Head of caudate nucleus (tissue), 42 donors: ENCODE measurements at regions not wholly inside any gene's neighbourhood (a gene's known extent, or its start where the extent isn't known, plus 50 kb on each side); places are given as distances from the start of the nearest gene placed in this dataset.
"Not testable (repeated sequence)": the region's sequence is repeated elsewhere in the genome, so short reads cannot be mapped to it uniquely, and the experiment has no call there.

Experiments used
- DNase-seq, 42 donors: peaks; one replicate each; pipeline versions ENCODE4 v3.0.0 to v3.0.0-alpha.2; 2020 to 2021; ENCODE audit warnings: mixed read lengths in 7 of 42
- intact Hi-C: fragments of 100-400 bp; cut with DNase I; formaldehyde crosslinking; loops from one replicate; pipeline ENCODE4 v1.15.0; 2022

GRCh38 chr13:71237332-71237731 is 629.7 kb downstream of the DACH1 start:
- intact Hi-C loops, result no loop called here
- DNase-seq, result no peak

DNA sequence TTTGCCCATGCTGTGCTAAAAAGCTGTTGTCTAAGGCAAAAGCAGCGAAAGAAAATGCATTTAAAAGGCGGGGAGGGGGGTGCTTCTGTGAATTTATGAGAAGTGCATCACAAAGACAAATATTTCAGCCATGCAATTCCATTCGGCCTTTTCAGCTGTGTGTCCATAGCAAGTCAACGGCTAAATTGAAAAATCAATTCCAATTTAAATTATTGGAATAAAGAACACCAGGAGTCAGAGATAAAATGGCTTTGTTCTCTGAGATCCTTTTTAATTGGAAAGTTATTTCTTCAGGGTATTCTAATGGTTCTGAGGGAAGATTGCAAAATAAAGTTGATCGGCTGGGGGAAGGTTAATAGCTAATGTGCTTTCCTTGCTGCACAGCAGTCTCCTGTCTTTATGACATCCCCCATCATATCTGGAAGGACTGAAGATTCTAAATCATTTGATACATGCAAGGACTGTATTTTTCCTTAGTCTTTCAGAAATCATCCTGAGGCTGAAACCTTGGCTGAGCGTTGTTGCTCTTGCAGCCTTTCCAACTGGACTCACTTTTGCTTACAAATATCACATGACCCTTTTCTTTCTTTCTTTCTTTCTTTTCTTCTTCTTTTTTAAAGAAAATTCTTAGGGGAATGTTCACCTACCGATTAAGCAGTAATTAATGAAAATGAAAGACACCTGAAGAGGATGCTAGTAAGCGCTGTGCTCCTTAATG is 647.1 kb downstream of the DACH1 start:
- intact Hi-C loops, result no loop called here
- DNase-seq, result no peak

GRCh38 chr13:71218960-71219359 is 648.0 kb downstream of the DACH1 start:
- intact Hi-C loops, result no loop called here
- DNase-seq, result peak in 1 of 42 donors; percentile 3

DNA sequence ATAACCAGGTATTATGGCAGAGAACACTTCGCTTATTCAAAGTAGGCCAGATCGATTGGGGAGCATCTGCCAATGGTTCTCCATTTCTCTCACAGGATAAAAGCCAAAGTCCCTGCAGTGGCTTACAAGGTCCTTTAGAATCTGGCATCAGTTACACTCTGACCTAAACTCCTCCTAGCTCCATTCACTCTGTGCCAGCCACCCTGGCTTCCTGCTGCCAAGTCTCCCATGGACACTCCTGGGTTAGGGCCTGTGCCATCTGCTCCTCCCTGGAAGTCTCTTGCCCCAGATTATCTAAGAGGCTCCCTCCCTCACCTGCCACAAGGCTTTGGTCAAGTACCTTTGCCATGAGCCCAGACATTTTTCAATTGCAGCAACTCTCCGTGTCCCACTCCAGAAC is 649.2 kb downstream of the DACH1 start:
- DNase-seq, result no peak
- intact Hi-C loops, result no loop called here

- no peak for DNase-seq
- intact Hi-C loops, result no loop called here
These were observed 652.2 kb downstream of the DACH1 start for GRCh38 chr13:71214821-71215220.

DNA sequence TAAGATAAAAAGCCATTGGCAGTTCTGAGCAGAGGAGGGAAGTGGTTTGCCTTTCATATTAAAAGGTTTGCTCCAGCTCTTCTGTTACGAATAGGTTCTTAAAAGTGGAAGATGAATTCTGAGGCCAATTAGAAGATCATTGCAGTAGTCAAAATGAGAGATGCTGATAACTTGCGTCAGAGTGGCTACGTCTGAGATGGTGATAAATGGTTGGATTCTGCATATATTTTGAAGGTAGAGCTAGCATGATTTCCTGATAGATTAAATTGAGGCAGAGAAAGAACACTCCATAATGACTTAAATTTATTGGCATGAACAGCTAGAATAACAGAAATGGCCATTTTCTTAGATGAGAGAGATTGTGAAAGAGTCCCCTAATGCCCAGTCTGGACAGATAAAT is 652.6 kb downstream of the DACH1 start:
- intact Hi-C loops, result no loop called here
- no peak for DNase-seq

GRCh38 chr13:71213252-71213821 is 653.7 kb downstream of the DACH1 start:
- intact Hi-C loops, result no loop called here
- DNase-seq, result no peak

DNA sequence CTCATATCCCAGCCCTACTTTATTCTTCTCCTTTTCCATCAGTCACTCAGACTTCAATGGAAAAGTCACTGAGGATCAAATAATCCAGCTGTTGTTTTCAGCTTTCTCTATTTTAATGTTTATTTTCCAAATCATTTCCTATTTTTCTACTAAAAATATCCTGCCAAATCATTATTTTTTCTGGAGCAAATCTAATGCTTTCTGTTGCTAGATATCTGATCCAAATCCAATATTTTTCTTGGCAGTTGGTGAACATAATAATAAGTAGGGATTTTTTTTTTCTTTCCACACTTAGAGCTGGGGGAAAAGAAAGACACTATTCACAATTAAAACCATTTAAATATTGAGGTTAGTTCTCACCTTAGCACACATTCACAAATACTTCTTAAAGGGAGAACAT is 656.1 kb downstream of the DACH1 start:
- no peak for DNase-seq
- intact Hi-C loops, result no loop called here

DNA sequence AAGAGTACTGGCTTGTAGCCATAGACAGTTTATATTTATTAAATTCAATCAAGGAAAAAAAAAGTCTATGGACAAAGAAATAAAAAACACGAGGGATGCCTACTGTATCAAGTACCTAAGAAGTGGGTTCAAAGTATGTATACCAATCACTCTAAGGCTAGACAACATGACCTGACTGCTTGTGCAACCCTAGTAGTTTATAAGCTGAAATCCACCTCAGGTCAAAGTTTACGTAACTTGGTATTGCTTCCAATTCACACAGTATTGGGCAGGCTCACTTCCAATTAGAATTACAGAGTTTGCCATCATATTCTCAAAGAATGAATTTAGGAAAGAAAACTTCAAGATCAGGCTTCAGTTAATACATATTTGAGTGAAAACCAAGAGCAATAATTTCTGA is 657.8 kb downstream of the DACH1 start:
- intact Hi-C loops, result no loop called here

GRCh38 chr13:71184583-71184982 is 682.4 kb downstream of the DACH1 start:
- DNase-seq, intact Hi-C loops: not testable (repeated sequence)

More for the DNA sequence above, 657.8 kb downstream of the DACH1 start:
- DNase-seq, result no peak

DNA sequence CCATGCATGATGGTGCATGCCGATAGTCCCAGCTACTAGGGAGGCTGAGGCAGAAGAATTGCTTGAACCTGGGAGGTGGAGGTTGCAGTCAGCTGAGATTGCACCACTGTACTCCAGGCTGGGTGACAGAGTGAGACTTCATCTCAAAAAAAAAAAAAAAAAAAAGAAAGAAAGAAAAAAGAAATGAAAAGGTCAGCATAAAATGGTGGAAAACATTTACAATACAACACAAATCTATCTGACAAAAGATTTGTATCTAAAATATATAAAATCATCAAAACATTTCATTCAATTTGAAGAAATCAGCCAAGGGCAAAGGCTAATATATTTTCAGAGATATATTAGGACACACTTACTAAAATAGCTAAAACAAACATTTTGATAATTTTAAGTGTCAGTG is 683.7 kb downstream of the DACH1 start:
- intact Hi-C loops, DNase-seq: not testable (repeated sequence)

DNA sequence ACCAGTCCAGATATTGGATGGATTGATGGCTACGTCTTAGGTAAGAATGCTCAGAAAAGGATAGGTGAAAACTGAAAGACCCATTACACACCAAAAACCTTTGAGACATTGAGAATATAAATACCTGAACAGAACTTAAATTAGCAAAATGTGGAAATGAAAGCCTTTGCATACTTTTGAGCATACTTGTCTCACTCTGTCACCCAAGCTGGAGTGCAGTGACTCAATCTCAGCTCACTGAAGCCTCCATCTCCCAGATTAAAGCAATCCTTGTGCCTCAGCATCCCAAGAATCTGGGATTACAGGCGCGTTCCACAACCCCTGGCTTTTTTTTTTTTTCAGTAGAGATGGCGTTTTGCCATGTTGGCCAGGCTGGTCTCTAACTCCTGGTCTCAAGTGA is 695.3 kb downstream of the DACH1 start:
- DNase-seq, result no peak
- intact Hi-C loops, result no loop called here

GRCh38 chr13:71169180-71169579 is 697.8 kb downstream of the DACH1 start:
- intact Hi-C loops, result no loop called here
- DNase-seq, result no peak

GRCh38 chr13:71156550-71156949 is 710.5 kb downstream of the DACH1 start:
- intact Hi-C loops, result no loop called here

DNA sequence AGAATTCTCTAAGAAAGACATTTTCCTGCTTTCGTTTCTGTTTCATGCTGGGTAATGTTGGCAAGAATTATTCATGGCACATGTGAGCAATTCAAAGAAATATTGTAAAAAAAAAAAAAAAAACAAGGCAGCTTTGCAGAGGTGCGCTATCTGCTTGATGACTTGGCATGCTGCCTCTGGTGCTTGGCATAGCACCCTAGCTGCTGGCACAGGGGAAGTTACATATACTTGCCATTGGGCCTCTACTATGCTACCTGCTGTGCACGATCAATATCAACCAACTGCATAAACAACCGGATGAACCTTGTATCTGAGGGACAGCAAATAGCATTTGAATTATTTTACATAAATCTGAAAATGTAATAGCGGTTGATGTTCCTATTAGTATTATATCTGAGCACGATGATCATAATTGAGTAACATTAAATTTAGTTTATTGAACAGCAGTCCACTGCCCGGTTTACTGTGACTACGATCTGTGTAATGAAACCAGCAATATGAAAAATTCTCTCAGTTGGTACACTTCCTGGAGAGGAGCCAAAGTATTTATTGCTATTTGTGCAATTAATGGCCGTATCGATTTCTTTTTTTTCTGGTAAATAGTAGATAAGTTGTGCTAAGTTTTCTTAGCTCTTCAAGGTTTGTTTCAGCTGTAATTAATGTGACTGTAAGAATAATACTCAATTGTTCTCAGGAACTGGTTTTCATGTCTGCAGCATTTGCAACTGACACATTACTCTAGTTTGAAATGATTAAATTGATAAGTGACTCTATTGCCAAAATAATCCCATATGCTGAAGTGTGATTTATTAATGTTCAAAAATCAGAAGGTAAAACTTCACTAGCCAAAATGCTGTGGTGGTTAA is 717.3 kb downstream of the DACH1 start:
- DNase-seq, result no peak
- intact Hi-C loops, result no loop called here

More at GRCh38 chr13:71156550-71156949, 710.5 kb downstream of the DACH1 start:
- no peak for DNase-seq

- intact Hi-C loops, result no loop called here
These were observed 718.0 kb downstream of the DACH1 start for GRCh38 chr13:71149046-71149445.

DNA sequence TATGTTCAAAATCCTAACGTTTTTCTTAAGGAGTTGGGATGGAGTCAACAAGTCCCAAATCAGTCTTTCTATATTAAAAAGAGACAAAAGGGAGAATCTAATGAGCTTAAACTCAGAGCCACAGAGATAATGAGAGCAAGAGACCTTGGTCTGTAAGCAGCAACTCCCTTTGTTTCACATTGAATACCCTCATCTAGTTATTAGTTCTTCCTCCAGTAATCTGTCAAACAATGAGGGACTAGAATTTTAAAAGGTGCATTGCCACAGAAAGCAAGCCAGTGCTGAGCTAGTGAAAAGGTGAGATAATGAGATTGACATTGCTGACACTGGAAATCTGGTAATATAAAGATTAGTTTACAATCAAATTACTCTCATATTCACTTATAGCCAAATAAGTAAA is 718.6 kb downstream of the DACH1 start:
- intact Hi-C loops, result no loop called here
- DNase-seq, result no peak

More at GRCh38 chr13:71149046-71149445, 718.0 kb downstream of the DACH1 start:
- no peak for DNase-seq

DNA sequence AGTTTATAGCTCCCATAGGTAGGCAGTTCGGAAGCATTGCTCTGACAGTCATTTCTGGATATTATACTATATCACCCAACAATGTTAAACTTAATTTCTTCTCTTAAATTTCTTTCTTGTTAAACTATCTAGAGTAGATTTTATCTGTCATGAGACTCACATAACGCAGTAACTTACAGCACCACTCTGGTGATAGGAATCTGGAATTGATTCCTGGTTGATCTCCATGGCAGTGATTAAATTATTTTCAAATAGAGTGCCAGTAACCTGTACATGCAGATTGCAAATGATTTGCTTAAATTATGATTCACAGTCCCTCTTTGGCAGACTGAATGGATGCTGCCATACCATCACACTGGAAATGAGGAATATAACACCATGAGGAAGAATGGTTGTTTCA is 722.1 kb downstream of the DACH1 start:
- DNase-seq, result no peak

GRCh38 chr13:71137101-71137500 is 729.9 kb downstream of the DACH1 start:
- no peak for DNase-seq
- intact Hi-C loops, result no loop called here

More for the DNA sequence above, 722.1 kb downstream of the DACH1 start:
- intact Hi-C loops, result no loop called here

- intact Hi-C loops, result no loop called here
- no peak for DNase-seq
These were observed 742.8 kb downstream of the DACH1 start for GRCh38 chr13:71124230-71124629.
